Stimulated activated memory B cell treated with anti-CD40 and anti-IgM and Interleukin-4, amounts not matched to agents 10 μg/mL and 1 μg/mL and 100 μg/mL, for 72 hours (primary cell): ENCODE measurements at regions not wholly inside any gene's neighbourhood (a gene's known extent, or its start where the extent isn't known, plus 50 kb on each side); places are given as distances from the start of the nearest gene placed in this dataset.
A peak's percentile ranks its signal among the peaks of the same experiment; 100 is the strongest.

Experiments
- ATAC-seq: fragments of 150-1000 bp; cut with Tn5 transposase; 2 replicates; pipeline ENCODE4 v1.10.0; 2021
- H3K27ac Mint-ChIP-seq: one replicate; pipeline ENCODE4 v1.8.0; 2022; ENCODE audit warnings: mild to moderate bottlenecking, mixed read lengths
- H3K27me3 Mint-ChIP-seq: one replicate; pipeline ENCODE4 v1.8.0; 2022; ENCODE audit warnings: mixed read lengths
- H3K36me3 Mint-ChIP-seq: one replicate; pipeline ENCODE4 v1.8.0; 2022; ENCODE audit warnings: mixed read lengths
- H3K4me1 Mint-ChIP-seq: one replicate; pipeline ENCODE4 v1.8.0; 2022; ENCODE audit warnings: mixed read lengths
- H3K4me3 Mint-ChIP-seq: one replicate; pipeline ENCODE4 v1.8.0; 2022; ENCODE audit warnings: mild to moderate bottlenecking, moderate library complexity, mixed read lengths
- H3K9me3 Mint-ChIP-seq: one replicate; pipeline ENCODE4 v1.8.0; 2022; ENCODE audit warnings: mixed read lengths

- Mint-ChIP-seq H3K27ac (no peak overlapping the region), H3K4me3 (no peak overlapping the region), H3K9me3 (no peaks in the 10 kb centered on the region), H3K27me3 (no peaks in the 10 kb centered on the region), H3K36me3 (no peaks in the 10 kb centered on the region), H3K4me1 (no peaks in the 10 kb centered on the region)
- ATAC-seq: no peak
Observed at GRCh38 chr1:119275145-119276134, 93.1 kb upstream of the HAO2 start.

- Mint-ChIP-seq H3K27me3 (peaks cover 8% of the 10 kb centered on the region), H3K27ac (no peak overlapping the region), H3K36me3 (no peaks in the 10 kb centered on the region), H3K4me1 (no peaks in the 10 kb centered on the region), H3K9me3 (no peaks in the 10 kb centered on the region), H3K4me3 (no peak overlapping the region)
- no peak for ATAC-seq
Observed at GRCh38 chr1:119276558-119276957, 92.0 kb upstream of the HAO2 start.

GRCh38 chr1:119279456-119280381, 88.9 kb upstream of the HAO2 start:
- H3K4me1 Mint-ChIP-seq: no peaks in the 10 kb centered on the region
- no peaks in the 10 kb centered on the region for H3K9me3 Mint-ChIP-seq

GRCh38 chr1:119285482-119285881, 83.1 kb upstream of the HAO2 start:
- Mint-ChIP-seq H3K27me3 (peaks cover 17% of the 10 kb centered on the region), H3K36me3 (no peaks in the 10 kb centered on the region)
- ATAC-seq: no peak

More at GRCh38 chr1:119279456-119280381, 88.9 kb upstream of the HAO2 start:
- Mint-ChIP-seq H3K27ac (no peak overlapping the region), H3K27me3 (peaks cover 8% of the 10 kb centered on the region), H3K4me3 (no peak overlapping the region), H3K36me3 (no peaks in the 10 kb centered on the region)
- no peak for ATAC-seq

GRCh38 chr1:119286587-119287181, 81.9 kb upstream of the HAO2 start:
- Mint-ChIP-seq H3K27ac (no peak overlapping the region), H3K9me3 (no peaks in the 10 kb centered on the region), H3K36me3 (no peaks in the 10 kb centered on the region), H3K27me3 (peaks cover 9% of the 10 kb centered on the region), H3K4me1 (no peaks in the 10 kb centered on the region), H3K4me3 (no peak overlapping the region)
- peak; percentile 82 for ATAC-seq

More at GRCh38 chr1:119285482-119285881, 83.1 kb upstream of the HAO2 start:
- no peaks in the 10 kb centered on the region for H3K9me3 Mint-ChIP-seq
- no peak overlapping the region for H3K4me3 Mint-ChIP-seq
- no peaks in the 10 kb centered on the region for H3K4me1 Mint-ChIP-seq
- H3K27ac Mint-ChIP-seq: no peak overlapping the region

- H3K4me3 Mint-ChIP-seq: no peak overlapping the region
- no peaks in the 10 kb centered on the region for H3K36me3 Mint-ChIP-seq
- peaks cover 9% of the 10 kb centered on the region for H3K27me3 Mint-ChIP-seq
- no peak overlapping the region for H3K27ac Mint-ChIP-seq
- no peak for ATAC-seq
- no peaks in the 10 kb centered on the region for H3K4me1 Mint-ChIP-seq
- H3K9me3 Mint-ChIP-seq: no peaks in the 10 kb centered on the region
Observed at GRCh38 chr1:119288751-119289150, 79.8 kb upstream of the HAO2 start.

- Mint-ChIP-seq H3K27me3 (peaks cover 9% of the 10 kb centered on the region), H3K27ac (no peak overlapping the region)
Observed at GRCh38 chr1:119290297-119290696, 78.3 kb upstream of the HAO2 start.

GRCh38 chr1:119291611-119292206, 76.9 kb upstream of the HAO2 start:
- ATAC-seq: no peak
- no peak overlapping the region for H3K4me3 Mint-ChIP-seq
- H3K4me1 Mint-ChIP-seq: no peaks in the 10 kb centered on the region
- H3K36me3 Mint-ChIP-seq: no peaks in the 10 kb centered on the region
- peaks cover 9% of the 10 kb centered on the region for H3K27me3 Mint-ChIP-seq
- no peak overlapping the region for H3K27ac Mint-ChIP-seq
- H3K9me3 Mint-ChIP-seq: no peaks in the 10 kb centered on the region

More at GRCh38 chr1:119290297-119290696, 78.3 kb upstream of the HAO2 start:
- Mint-ChIP-seq H3K36me3 (no peaks in the 10 kb centered on the region), H3K4me1 (no peaks in the 10 kb centered on the region), H3K4me3 (no peak overlapping the region), H3K9me3 (no peaks in the 10 kb centered on the region)
- no peak for ATAC-seq

GRCh38 chr1:119293797-119294196, 74.8 kb upstream of the HAO2 start:
- Mint-ChIP-seq H3K9me3 (no peaks in the 10 kb centered on the region), H3K4me3 (no peak overlapping the region), H3K27me3 (no peaks in the 10 kb centered on the region), H3K27ac (no peak overlapping the region), H3K36me3 (no peaks in the 10 kb centered on the region), H3K4me1 (no peaks in the 10 kb centered on the region)
- peak; percentile 27 for ATAC-seq

GRCh38 chr1:119294199-119294598, 74.4 kb upstream of the HAO2 start:
- H3K4me1 Mint-ChIP-seq: no peaks in the 10 kb centered on the region
- H3K9me3 Mint-ChIP-seq: no peaks in the 10 kb centered on the region
- no peak overlapping the region for H3K4me3 Mint-ChIP-seq
- H3K27ac Mint-ChIP-seq: no peak overlapping the region
- no peaks in the 10 kb centered on the region for H3K27me3 Mint-ChIP-seq
- ATAC-seq: no peak
- H3K36me3 Mint-ChIP-seq: no peaks in the 10 kb centered on the region

- no peaks in the 10 kb centered on the region for H3K36me3 Mint-ChIP-seq
- H3K27ac Mint-ChIP-seq: no peak overlapping the region
- no peak for ATAC-seq
Observed at GRCh38 chr1:119294722-119295121, 73.9 kb upstream of the HAO2 start.

GRCh38 chr1:119298687-119299303, 69.8 kb upstream of the HAO2 start:
- no peaks in the 10 kb centered on the region for H3K27me3 Mint-ChIP-seq
- no peak for ATAC-seq
- H3K4me3 Mint-ChIP-seq: no peak overlapping the region
- H3K27ac Mint-ChIP-seq: no peak overlapping the region
- no peaks in the 10 kb centered on the region for H3K4me1 Mint-ChIP-seq
- H3K36me3 Mint-ChIP-seq: no peaks in the 10 kb centered on the region
- no peaks in the 10 kb centered on the region for H3K9me3 Mint-ChIP-seq

More at GRCh38 chr1:119294722-119295121, 73.9 kb upstream of the HAO2 start:
- Mint-ChIP-seq H3K9me3 (no peaks in the 10 kb centered on the region), H3K4me3 (no peak overlapping the region), H3K27me3 (no peaks in the 10 kb centered on the region), H3K4me1 (no peaks in the 10 kb centered on the region)

- no peak overlapping the region for H3K4me3 Mint-ChIP-seq
Observed at GRCh38 chr1:119302011-119302410, 66.6 kb upstream of the HAO2 start.

GRCh38 chr1:119308130-119308700, 60.4 kb upstream of the HAO2 start:
- no peak for ATAC-seq
- Mint-ChIP-seq H3K4me1 (no peaks in the 10 kb centered on the region), H3K9me3 (no peaks in the 10 kb centered on the region), H3K4me3 (no peak overlapping the region), H3K27me3 (peaks cover 32% of the 10 kb centered on the region), H3K36me3 (no peaks in the 10 kb centered on the region), H3K27ac (no peak overlapping the region)

More at GRCh38 chr1:119302011-119302410, 66.6 kb upstream of the HAO2 start:
- no peak for ATAC-seq
- H3K36me3 Mint-ChIP-seq: no peaks in the 10 kb centered on the region
- no peak overlapping the region for H3K27ac Mint-ChIP-seq
- H3K4me1 Mint-ChIP-seq: no peaks in the 10 kb centered on the region
- H3K27me3 Mint-ChIP-seq: peaks cover 9% of the 10 kb centered on the region
- H3K9me3 Mint-ChIP-seq: no peaks in the 10 kb centered on the region
